ENCODE measurements at regions not wholly inside any gene's neighbourhood (a gene's known extent, or its start where the extent isn't known, plus 50 kb on each side); places are given as distances from the start of the nearest gene placed in this dataset.

DNA sequence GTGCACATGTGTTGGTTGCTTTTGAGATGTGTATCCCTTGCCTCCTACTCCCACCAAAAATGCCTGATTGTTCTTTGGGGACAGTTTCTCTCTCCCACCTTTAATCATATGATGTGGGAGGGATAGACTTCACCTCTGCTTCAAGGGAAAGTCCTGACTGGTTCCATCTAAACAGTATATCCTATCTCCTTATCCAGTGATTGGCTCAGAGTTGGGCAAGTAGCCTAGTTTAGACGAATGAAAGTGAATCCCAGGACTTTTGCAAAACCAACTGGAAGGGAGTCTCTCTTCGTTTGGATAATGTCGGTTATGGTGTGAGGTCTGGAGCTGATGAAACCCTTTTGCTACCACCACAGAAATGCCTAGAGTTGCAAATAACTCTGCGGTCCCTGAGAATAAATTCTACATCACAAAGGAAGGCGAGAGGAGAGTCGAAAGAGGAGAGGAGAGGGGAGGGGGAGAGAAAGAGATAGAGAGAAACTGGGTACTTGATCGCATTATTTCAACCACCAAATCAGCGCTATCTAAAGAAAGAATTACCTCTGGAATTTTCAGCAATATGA is 77.1 kb upstream of the SALL1 start:
- H3K4me3 ChIP-seq (ENCODE audit: control insufficient read depth in 1 of 7, extremely low read depth in 1 of 7, insufficient read depth in 4 of 7, low read depth in 2 of 7, low read length in 6 of 7), result no peak overlapping the region
- POLR2A ChIA-PET, result no interaction called here
- CTCF ChIA-PET, result no interaction called here
- DNase-seq, result no peak
- 60% methylated on average over 2 of the region's 8 CpGs for WGBS (ENCODE audit: insufficient coverage)
- no peaks in the 10 kb centered on the region for H3K4me1 ChIP-seq (ENCODE audit: control extremely low read depth in 1 of 4, control insufficient read depth in 4 of 4, insufficient read depth in 4 of 4, low read length in 3 of 4)
- H3K27ac ChIP-seq (ENCODE audit: insufficient read depth in 1 of 2, low read depth in 1 of 2, low read length in 2 of 2, poor library complexity in 1 of 2, severe bottlenecking in 2 of 2), result no peak overlapping the region
- H3K36me3 ChIP-seq (ENCODE audit: control insufficient read depth in 4 of 4, insufficient read depth in 4 of 4, low read length in 3 of 4), result no peaks in the 10 kb centered on the region
- no peaks in the 10 kb centered on the region for H3K9me3 ChIP-seq (ENCODE audit: control extremely low read depth in 1 of 5, control insufficient read depth in 4 of 5, insufficient read depth in 2 of 5, low read depth in 1 of 5, low read length in 4 of 5)
- peaks cover 0 to 2% (median 0%) of the 10 kb centered on the region in 5 experiments for H3K27me3 ChIP-seq (replicated peaks in 2 of 5; ENCODE audit: control insufficient read depth in 4 of 5, insufficient read depth in 5 of 5, low read length in 4 of 5)

DNA sequence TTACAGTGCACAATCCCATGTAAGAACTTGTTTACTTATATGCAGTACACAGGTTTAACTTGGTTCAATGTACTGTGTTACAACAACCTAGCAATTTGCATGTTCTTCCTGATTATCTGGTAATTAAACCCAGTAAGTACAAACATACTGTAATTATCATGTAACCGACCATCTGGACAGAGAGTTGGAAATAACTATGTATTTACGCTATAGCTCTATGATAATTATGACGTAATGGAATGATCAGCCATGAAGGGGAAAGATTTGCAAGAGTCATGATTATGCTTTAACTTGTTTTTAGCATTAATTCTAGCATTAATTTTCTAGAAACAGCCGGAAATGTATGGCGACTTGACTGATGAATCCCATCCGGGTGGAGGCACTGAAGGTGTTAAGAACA is 74.8 kb upstream of the SALL1 start:
- CTCF ChIA-PET, result no interaction called here
- Histone ChIP-seq H3K36me3 (ENCODE audit: control insufficient read depth in 4 of 4, insufficient read depth in 4 of 4, low read length in 3 of 4) (no peaks in the 10 kb centered on the region), H3K27ac (ENCODE audit: insufficient read depth in 1 of 2, low read depth in 1 of 2, low read length in 2 of 2, poor library complexity in 1 of 2, severe bottlenecking in 2 of 2) (no peak overlapping the region), H3K4me1 (ENCODE audit: control extremely low read depth in 1 of 4, control insufficient read depth in 4 of 4, insufficient read depth in 4 of 4, low read length in 3 of 4) (no peaks in the 10 kb centered on the region), H3K4me3 (ENCODE audit: control insufficient read depth in 1 of 7, extremely low read depth in 1 of 7, insufficient read depth in 4 of 7, low read depth in 2 of 7, low read length in 6 of 7) (no peak overlapping the region), H3K27me3 (replicated peaks in 2 of 5; ENCODE audit: control insufficient read depth in 4 of 5, insufficient read depth in 5 of 5, low read length in 4 of 5) (peaks cover 0 to 2% (median 0%) of the 10 kb centered on the region in 5 experiments), H3K9me3 (ENCODE audit: control extremely low read depth in 1 of 5, control insufficient read depth in 4 of 5, insufficient read depth in 2 of 5, low read depth in 1 of 5, low read length in 4 of 5) (no peaks in the 10 kb centered on the region)
- POLR2A ChIA-PET, result no interaction called here
- 89% methylated on average over 6 of the region's 6 CpGs for WGBS (ENCODE audit: insufficient coverage)
- no peak for DNase-seq

DNA sequence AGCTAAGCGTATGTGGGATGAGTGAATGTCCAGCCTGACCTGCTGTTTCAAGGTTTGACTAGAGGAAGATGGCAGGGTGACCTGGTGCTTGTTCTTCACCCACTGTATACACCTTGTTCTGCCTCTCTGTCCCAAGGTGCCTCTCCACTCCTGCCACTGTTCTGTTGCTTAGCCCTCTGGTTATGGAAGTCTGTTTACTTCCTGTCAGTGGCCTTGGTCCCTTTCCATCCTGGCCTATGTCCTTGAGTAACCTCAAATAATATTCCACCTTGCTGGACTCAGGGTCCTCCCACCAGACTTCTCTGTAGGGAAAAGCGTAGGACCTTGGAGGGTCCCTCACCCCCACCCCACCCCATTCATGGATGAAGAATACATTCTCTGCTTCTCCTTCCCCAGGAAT is 73.2 kb upstream of the SALL1 start:
- no peak overlapping the region for H3K27ac ChIP-seq (ENCODE audit: insufficient read depth in 1 of 2, low read depth in 1 of 2, low read length in 2 of 2, poor library complexity in 1 of 2, severe bottlenecking in 2 of 2)
- H3K27me3 ChIP-seq (replicated peaks in 2 of 5; ENCODE audit: control insufficient read depth in 4 of 5, insufficient read depth in 5 of 5, low read length in 4 of 5), result peaks cover 0 to 1% (median 0%) of the 10 kb centered on the region in 5 experiments
- no peak for DNase-seq
- H3K4me3 ChIP-seq (ENCODE audit: control insufficient read depth in 1 of 7, extremely low read depth in 1 of 7, insufficient read depth in 4 of 7, low read depth in 2 of 7, low read length in 6 of 7), result no peak overlapping the region
- H3K9me3 ChIP-seq (ENCODE audit: control extremely low read depth in 1 of 5, control insufficient read depth in 4 of 5, insufficient read depth in 2 of 5, low read depth in 1 of 5, low read length in 4 of 5), result no peaks in the 10 kb centered on the region
- WGBS (ENCODE audit: insufficient coverage), result 100% methylated on average over 2 of the region's 2 CpGs
- ChIA-PET CTCF (no interaction called here), POLR2A (no interaction called here)
- no peaks in the 10 kb centered on the region for H3K36me3 ChIP-seq (ENCODE audit: control insufficient read depth in 4 of 4, insufficient read depth in 4 of 4, low read length in 3 of 4)
- no peaks in the 10 kb centered on the region for H3K4me1 ChIP-seq (ENCODE audit: control extremely low read depth in 1 of 4, control insufficient read depth in 4 of 4, insufficient read depth in 4 of 4, low read length in 3 of 4)

DNA sequence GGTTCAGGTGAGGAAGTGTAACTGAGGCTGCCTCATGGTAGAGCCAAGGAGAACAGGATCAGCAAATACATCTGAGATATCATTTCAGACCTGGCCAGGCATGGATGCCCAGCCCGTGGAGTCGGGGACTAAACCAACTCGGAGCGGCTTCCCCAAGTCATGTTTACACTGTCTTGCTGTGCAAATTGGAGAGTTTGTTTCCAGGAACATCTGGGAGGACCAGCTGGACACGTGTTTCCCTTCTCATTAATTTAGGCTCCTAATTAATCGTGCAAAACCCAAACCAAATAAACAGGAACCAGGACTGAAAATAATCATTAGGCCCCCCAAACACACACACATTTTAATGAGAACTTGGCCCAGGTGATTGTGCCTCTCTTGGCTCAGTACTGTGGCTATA is 70.9 kb upstream of the SALL1 start:
- H3K4me3 ChIP-seq (ENCODE audit: control insufficient read depth in 1 of 7, extremely low read depth in 1 of 7, insufficient read depth in 4 of 7, low read depth in 2 of 7, low read length in 6 of 7), result no peak overlapping the region
- 88% methylated on average over 6 of the region's 6 CpGs for WGBS (ENCODE audit: insufficient coverage)
- DNase-seq, result no peak
- no peaks in the 10 kb centered on the region for H3K4me1 ChIP-seq (ENCODE audit: control extremely low read depth in 1 of 4, control insufficient read depth in 4 of 4, insufficient read depth in 4 of 4, low read length in 3 of 4)
- H3K27ac ChIP-seq (ENCODE audit: insufficient read depth in 1 of 2, low read depth in 1 of 2, low read length in 2 of 2, poor library complexity in 1 of 2, severe bottlenecking in 2 of 2), result no peak overlapping the region
- H3K27me3 ChIP-seq (replicated peaks in 2 of 5; ENCODE audit: control insufficient read depth in 4 of 5, insufficient read depth in 5 of 5, low read length in 4 of 5), result no peaks in the 10 kb centered on the region
- H3K36me3 ChIP-seq (ENCODE audit: control insufficient read depth in 4 of 4, insufficient read depth in 4 of 4, low read length in 3 of 4), result no peaks in the 10 kb centered on the region
- peaks cover 0 to 3% (median 1%) of the 10 kb centered on the region in 5 experiments for H3K9me3 ChIP-seq (ENCODE audit: control extremely low read depth in 1 of 5, control insufficient read depth in 4 of 5, insufficient read depth in 2 of 5, low read depth in 1 of 5, low read length in 4 of 5)
- ChIA-PET CTCF (no interaction called here), POLR2A (no interaction called here)

DNA sequence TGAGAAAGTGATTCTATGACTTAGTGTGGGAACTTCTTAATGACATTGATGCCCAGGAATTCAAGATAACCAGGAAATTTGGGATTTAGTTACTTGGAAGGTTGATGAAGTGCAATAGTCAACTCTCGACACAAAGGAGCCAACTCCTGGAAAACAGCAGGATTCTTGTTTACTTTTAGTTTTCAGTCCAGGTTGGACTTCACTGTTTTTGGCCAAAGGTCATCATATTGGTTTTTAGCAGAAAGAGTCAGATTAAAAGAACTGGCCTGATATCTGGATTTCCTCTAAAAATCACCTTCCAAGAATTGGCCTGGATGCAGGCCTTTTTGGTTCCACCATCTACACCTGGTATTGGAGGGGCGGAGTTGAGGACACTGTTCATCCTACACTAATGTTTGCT is 60.1 kb upstream of the SALL1 start:
- H3K27ac ChIP-seq (ENCODE audit: insufficient read depth in 1 of 2, low read depth in 1 of 2, low read length in 2 of 2, poor library complexity in 1 of 2, severe bottlenecking in 2 of 2), result no peak overlapping the region
- no peak overlapping the region for H3K4me3 ChIP-seq (ENCODE audit: control insufficient read depth in 1 of 7, extremely low read depth in 1 of 7, insufficient read depth in 4 of 7, low read depth in 2 of 7, low read length in 6 of 7)
- POLR2A ChIA-PET, result no interaction called here
- no peak for DNase-seq
- no peaks in the 10 kb centered on the region for H3K36me3 ChIP-seq (ENCODE audit: control insufficient read depth in 4 of 4, insufficient read depth in 4 of 4, low read length in 3 of 4)
- CTCF ChIA-PET, result no interaction called here
- no peaks in the 10 kb centered on the region for H3K9me3 ChIP-seq (ENCODE audit: control extremely low read depth in 1 of 5, control insufficient read depth in 4 of 5, insufficient read depth in 2 of 5, low read depth in 1 of 5, low read length in 4 of 5)
- H3K4me1 ChIP-seq (ENCODE audit: control extremely low read depth in 1 of 4, control insufficient read depth in 4 of 4, insufficient read depth in 4 of 4, low read length in 3 of 4), result no peaks in the 10 kb centered on the region
- 90% methylated on average over 1 of the region's 2 CpGs for WGBS (ENCODE audit: insufficient coverage)
- no peaks in the 10 kb centered on the region for H3K27me3 ChIP-seq (replicated peaks in 2 of 5; ENCODE audit: control insufficient read depth in 4 of 5, insufficient read depth in 5 of 5, low read length in 4 of 5)

DNA sequence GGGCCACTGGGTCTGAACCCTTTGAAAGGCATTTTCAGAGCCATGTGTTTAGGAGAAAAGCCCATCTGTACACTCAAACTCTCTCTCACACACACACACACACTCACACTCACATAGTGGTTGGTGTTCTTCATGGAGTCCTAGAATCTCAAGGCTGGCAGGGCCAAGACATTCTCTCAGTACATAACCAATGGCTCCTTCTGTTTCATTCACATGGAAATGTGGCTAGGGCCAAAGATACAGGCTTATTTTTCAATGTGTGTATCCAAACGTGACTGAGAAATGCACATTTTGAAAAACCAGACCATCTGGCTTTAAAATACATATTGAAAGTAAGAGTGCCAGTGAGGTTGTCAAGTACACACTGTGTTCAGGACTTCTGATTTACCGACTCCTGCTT is 59.0 kb upstream of the SALL1 start:
- no peak overlapping the region for H3K4me3 ChIP-seq (ENCODE audit: control insufficient read depth in 1 of 7, extremely low read depth in 1 of 7, insufficient read depth in 4 of 7, low read depth in 2 of 7, low read length in 6 of 7)
- CTCF ChIA-PET, result no interaction called here
- H3K4me1 ChIP-seq (ENCODE audit: control extremely low read depth in 1 of 4, control insufficient read depth in 4 of 4, insufficient read depth in 4 of 4, low read length in 3 of 4), result no peaks in the 10 kb centered on the region
- H3K36me3 ChIP-seq (ENCODE audit: control insufficient read depth in 4 of 4, insufficient read depth in 4 of 4, low read length in 3 of 4), result no peaks in the 10 kb centered on the region
- DNase-seq, result no peak
- WGBS (ENCODE audit: insufficient coverage), result 100% methylated on average over 1 of the region's 2 CpGs
- POLR2A ChIA-PET, result no interaction called here
- H3K27ac ChIP-seq (ENCODE audit: insufficient read depth in 1 of 2, low read depth in 1 of 2, low read length in 2 of 2, poor library complexity in 1 of 2, severe bottlenecking in 2 of 2), result no peak overlapping the region
- no peaks in the 10 kb centered on the region for H3K9me3 ChIP-seq (ENCODE audit: control extremely low read depth in 1 of 5, control insufficient read depth in 4 of 5, insufficient read depth in 2 of 5, low read depth in 1 of 5, low read length in 4 of 5)
- no peaks in the 10 kb centered on the region for H3K27me3 ChIP-seq (replicated peaks in 2 of 5; ENCODE audit: control insufficient read depth in 4 of 5, insufficient read depth in 5 of 5, low read length in 4 of 5)

DNA sequence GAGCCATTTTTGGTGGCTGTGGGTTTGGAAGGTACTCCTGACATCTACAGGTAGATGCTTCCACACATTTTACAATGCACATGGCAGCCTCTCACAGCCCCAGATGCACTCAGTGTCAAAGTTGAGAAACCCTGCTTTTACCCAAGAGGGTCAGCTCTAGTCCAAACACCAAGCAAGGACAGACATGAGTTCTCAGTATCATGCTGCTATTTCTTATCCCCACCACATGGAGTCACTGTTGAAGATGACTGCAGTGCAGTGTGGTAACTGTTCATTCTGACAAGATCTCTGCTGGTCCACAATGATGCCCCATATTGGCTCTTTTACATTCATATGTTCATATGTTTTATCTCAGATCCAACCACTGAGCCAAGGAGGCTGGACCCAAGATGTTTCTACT is 50.5 kb upstream of the SALL1 start:
- ChIA-PET CTCF (no interaction called here), POLR2A (no interaction called here)
- H3K9me3 ChIP-seq (ENCODE audit: control extremely low read depth in 1 of 5, control insufficient read depth in 4 of 5, insufficient read depth in 2 of 5, low read depth in 1 of 5, low read length in 4 of 5), result peaks cover 0 to 8% (median 0%) of the 10 kb centered on the region in 5 experiments
- no peak overlapping the region for H3K27ac ChIP-seq (ENCODE audit: insufficient read depth in 1 of 2, low read depth in 1 of 2, low read length in 2 of 2, poor library complexity in 1 of 2, severe bottlenecking in 2 of 2)
- H3K4me3 ChIP-seq (ENCODE audit: control insufficient read depth in 1 of 7, extremely low read depth in 1 of 7, insufficient read depth in 4 of 7, low read depth in 2 of 7, low read length in 6 of 7), result no peak overlapping the region
- H3K36me3 ChIP-seq (ENCODE audit: control insufficient read depth in 4 of 4, insufficient read depth in 4 of 4, low read length in 3 of 4), result no peaks in the 10 kb centered on the region
- H3K4me1 ChIP-seq (ENCODE audit: control extremely low read depth in 1 of 4, control insufficient read depth in 4 of 4, insufficient read depth in 4 of 4, low read length in 3 of 4), result no peaks in the 10 kb centered on the region
- H3K27me3 ChIP-seq (replicated peaks in 2 of 5; ENCODE audit: control insufficient read depth in 4 of 5, insufficient read depth in 5 of 5, low read length in 4 of 5), result no peaks in the 10 kb centered on the region
- DNase-seq, result no peak

All from common myeloid progenitor, CD34-positive (primary cell).